HEK293 (cell line): ENCODE measurements at regions not wholly inside any gene's neighbourhood (a gene's known extent, or its start where the extent isn't known, plus 50 kb on each side); places are given as distances from the start of the nearest gene placed in this dataset.

Source experiments
- CTCF ChIA-PET: fragments of 350-600 bp; formaldehyde crosslinking; extraction: SDS; loops from one replicate; lab custom pipeline; 2021; ENCODE audit warnings: antibody characterized with exemption; lab: Yijun Ruan, JAX
- POLR2A ChIA-PET: fragments of 300-600 bp; formaldehyde crosslinking; extraction: SDS; loops from one replicate; lab custom pipeline; 2020; ENCODE audit warnings: antibody characterized with exemption, inconsistent platforms; lab: Yijun Ruan, JAX
- H3K27ac ChIP-seq: fragments of 200-500 bp; sonication (Bioruptor generic); 2 replicates; pipeline ENCODE4 v1.5.1; 2014; ENCODE audit warnings: low read depth, low read length, control low read depth, inconsistent platforms; ENCODE audit errors: extremely low read depth
- H3K36me3 ChIP-seq, 2 experiments: fragments of 200-500 bp in 1 of 2; sonication (Bioruptor generic) in 1 of 2; 1 replicate in 1 of 2; 2 replicates in 1 of 2; pipeline ENCODE4 v1.5.1; 2014 to 2017; ENCODE audit warnings: inconsistent platforms in 2 of 2, low read length in 2 of 2; ENCODE audit not compliant: control insufficient read depth in 2 of 2, insufficient read depth in 1 of 2
- H3K4me1 ChIP-seq: fragments of 200-500 bp; sonication (Bioruptor generic); 2 replicates; pipeline ENCODE4 v1.5.1; 2014; ENCODE audit warnings: mild to moderate bottlenecking, low read length, inconsistent platforms; ENCODE audit not compliant: control insufficient read depth, insufficient read depth
- H3K4me3 ChIP-seq: 2 replicates; pipeline ENCODE4 v1.5.1; 2011; ENCODE audit warnings: low read depth, mild to moderate bottlenecking, control low read depth, low read length, moderate library complexity
- H3K9me3 ChIP-seq: fragments of 200-500 bp; sonication (Bioruptor generic); 2 replicates; pipeline ENCODE4 v1.5.1; 2014; ENCODE audit warnings: low read depth, low read length, inconsistent platforms; ENCODE audit not compliant: control insufficient read depth, insufficient read depth
- BCL11A ChIP-seq: fragments of 450-650 bp; formaldehyde crosslinking; IDR thresholded peaks from 2 replicates; pipeline ENCODE4 v1.5.1; 2016; ENCODE audit warnings: low read depth, missing biosample characterization, missing genetic modification characterization
- HOXA7 ChIP-seq: sonication (generic); formaldehyde crosslinking; IDR thresholded peaks from 2 replicates; pipeline ENCODE4 v1.8.1; 2022; ENCODE audit warnings: missing genetic modification reagents, borderline replicate concordance
- PBX3 ChIP-seq: sonication (generic); formaldehyde crosslinking; IDR thresholded peaks from 2 replicates; pipeline ENCODE4 v1.8.1; 2022; ENCODE audit warnings: mild to moderate bottlenecking, moderate library complexity, missing genetic modification reagents
- REPIN1 ChIP-seq: fragments of 450-650 bp; formaldehyde crosslinking; IDR thresholded peaks from 2 replicates; pipeline ENCODE4 v1.5.1; 2017; ENCODE audit warnings: missing biosample characterization, missing genetic modification characterization, low read depth
- SP7 ChIP-seq: fragments of 450-650 bp; formaldehyde crosslinking; IDR thresholded peaks from 2 replicates; pipeline ENCODE4 v1.5.1; 2016; ENCODE audit warnings: missing biosample characterization, missing genetic modification characterization
- ZBTB11 ChIP-seq: fragments of 450-650 bp; formaldehyde crosslinking; conservative IDR thresholded peaks from 2 replicates; pipeline ENCODE4 v1.5.1; 2016; ENCODE audit warnings: low read depth, missing biosample characterization, missing genetic modification characterization
- ZBTB21 ChIP-seq: fragments of 450-650 bp; formaldehyde crosslinking; IDR thresholded peaks from 2 replicates; pipeline ENCODE4 v1.5.1; 2017; ENCODE audit warnings: missing biosample characterization, missing genetic modification characterization
- ZFP41 ChIP-seq: fragments of 450-650 bp; formaldehyde crosslinking; IDR thresholded peaks from 2 replicates; pipeline ENCODE4 v1.5.1; 2016; ENCODE audit warnings: missing biosample characterization, missing genetic modification characterization, borderline replicate concordance
- ZNF114 ChIP-seq: fragments of 450-650 bp; formaldehyde crosslinking; IDR thresholded peaks from 2 replicates; pipeline ENCODE4 v1.5.0; 2017; ENCODE audit warnings: missing biosample characterization, missing genetic modification characterization
- ZNF133 ChIP-seq: fragments of 450-650 bp; formaldehyde crosslinking; IDR thresholded peaks from 2 replicates; pipeline ENCODE4 v1.5.1; 2016; ENCODE audit warnings: missing biosample characterization, missing genetic modification characterization
- ZNF184 ChIP-seq: fragments of 450-650 bp; IDR thresholded peaks from 2 replicates; pipeline ENCODE4 v1.5.1; 2018; ENCODE audit warnings: missing biosample characterization, mild to moderate bottlenecking, missing genetic modification characterization
- ZNF19 ChIP-seq: fragments of 450-650 bp; formaldehyde crosslinking; IDR thresholded peaks from 2 replicates; pipeline ENCODE4; 2016; ENCODE audit warnings: missing biosample characterization, missing genetic modification characterization, low read depth
- ZNF248 ChIP-seq: fragments of 450-650 bp; formaldehyde crosslinking; IDR thresholded peaks from 2 replicates; pipeline ENCODE4 v1.5.1; 2017; ENCODE audit warnings: missing biosample characterization, missing genetic modification characterization
- ZNF26 ChIP-seq: fragments of 450-650 bp; formaldehyde crosslinking; IDR thresholded peaks from 2 replicates; pipeline ENCODE4 v1.5.1; 2016; ENCODE audit warnings: missing biosample characterization, missing genetic modification characterization
- ZNF266 ChIP-seq: fragments of 450-650 bp; formaldehyde crosslinking; IDR thresholded peaks from 2 replicates; pipeline ENCODE4 v1.5.1; 2016; ENCODE audit warnings: missing biosample characterization, missing genetic modification characterization, low read depth
- ZNF292 ChIP-seq: fragments of 450-650 bp; formaldehyde crosslinking; IDR thresholded peaks from 2 replicates; pipeline ENCODE4 v1.5.1; 2016; ENCODE audit warnings: low read depth, missing biosample characterization, missing genetic modification characterization, borderline replicate concordance
- ZNF302 ChIP-seq: fragments of 450-650 bp; formaldehyde crosslinking; IDR thresholded peaks from 2 replicates; pipeline ENCODE4 v1.5.1; 2016; ENCODE audit warnings: missing biosample characterization, missing genetic modification characterization, low read depth
- ZNF398 ChIP-seq: fragments of 450-650 bp; formaldehyde crosslinking; IDR thresholded peaks from 2 replicates; pipeline ENCODE4 v1.5.1; 2017; ENCODE audit warnings: missing biosample characterization, missing genetic modification characterization
- ZNF473 ChIP-seq: fragments of 450-650 bp; formaldehyde crosslinking; IDR thresholded peaks from 2 replicates; pipeline ENCODE4 v1.5.1; 2017; ENCODE audit warnings: missing biosample characterization, missing genetic modification characterization
- ZNF488 ChIP-seq: fragments of 450-650 bp; formaldehyde crosslinking; IDR thresholded peaks from 2 replicates; pipeline ENCODE4 v1.5.1; 2016; ENCODE audit warnings: missing biosample characterization, missing genetic modification characterization
- ZNF555 ChIP-seq: fragments of 450-650 bp; formaldehyde crosslinking; conservative IDR thresholded peaks from 2 replicates; pipeline ENCODE4 v1.5.1; 2017; ENCODE audit warnings: missing biosample characterization, mild to moderate bottlenecking, missing genetic modification characterization, inconsistent platforms
- ZNF658 ChIP-seq: fragments of 450-650 bp; formaldehyde crosslinking; IDR thresholded peaks from 2 replicates; pipeline ENCODE4; 2016; ENCODE audit warnings: missing biosample characterization, missing genetic modification characterization
- ZNF704 ChIP-seq: fragments of 450-650 bp; formaldehyde crosslinking; IDR thresholded peaks from 2 replicates; pipeline ENCODE4 v1.5.1; 2016; ENCODE audit warnings: missing biosample characterization, missing genetic modification characterization
- ZNF76 ChIP-seq: fragments of 450-650 bp; formaldehyde crosslinking; IDR thresholded peaks from 2 replicates; pipeline ENCODE4; 2016; ENCODE audit warnings: low read depth, missing biosample characterization, missing genetic modification characterization, borderline replicate concordance
- ZNF768 ChIP-seq: fragments of 450-650 bp; formaldehyde crosslinking; IDR thresholded peaks from 2 replicates; pipeline ENCODE4 v1.5.1; 2018; ENCODE audit warnings: missing biosample characterization, mild to moderate bottlenecking, missing genetic modification characterization
- ZNF785 ChIP-seq: fragments of 450-650 bp; formaldehyde crosslinking; IDR thresholded peaks from 2 replicates; pipeline ENCODE4 v1.5.1; 2016; ENCODE audit warnings: missing biosample characterization, missing genetic modification characterization

- ChIA-PET POLR2A (no interaction called here), CTCF (no interaction called here)
- H3K9me3 ChIP-seq = no peaks in the 10 kb centered on the region
- H3K36me3 ChIP-seq = no peaks in the 10 kb centered on the region
- H3K4me1 ChIP-seq = no peaks in the 10 kb centered on the region; the same call in 1 of the 2 replicates
- TF ChIP-seq ZNF768 = no peak
- TF ChIP-seq ZNF292 (tag by site-specific recombination) = no peak
- TF ChIP-seq ZNF114 (tag by site-specific recombination) = no peak
- no peak for TF ChIP-seq ZNF398 (tag by site-specific recombination)
- TF ChIP-seq ZNF658 (tag by site-specific recombination) = no peak
- no peak for TF ChIP-seq ZBTB21 (tag by site-specific recombination)
- TF ChIP-seq SP7 = no peak
- TF ChIP-seq REPIN1 (tag by site-specific recombination) = no peak
- TF ChIP-seq ZNF266 (tag by site-specific recombination) = no peak
- TF ChIP-seq ZNF555 (tag by site-specific recombination) = no peak
- no peak for TF ChIP-seq ZNF26
- no peak for TF ChIP-seq ZNF473
- no peak for TF ChIP-seq BCL11A
- no peak overlapping the region for H3K4me3 ChIP-seq
- no peak overlapping the region for H3K27ac ChIP-seq
Measured at GRCh38 chr3:40923143-40923542, 276.2 kb upstream of the CTNNB1 start.

GRCh38 chr3:40923651-40924050, 275.7 kb upstream of the CTNNB1 start:
- ChIA-PET POLR2A (no interaction called here), CTCF (no interaction called here)
- Histone ChIP-seq H3K9me3 (no peaks in the 10 kb centered on the region), H3K4me3 (no peak overlapping the region), H3K4me1 (no peaks in the 10 kb centered on the region; the same call in 1 of the 2 replicates), H3K27ac (no peak overlapping the region), H3K36me3 (no peaks in the 10 kb centered on the region)
- TF ChIP-seq ZNF133 (tag by site-specific recombination) (no peak), ZNF555 (tag by site-specific recombination) (no peak), ZFP41 (no peak), HOXA7 (CRISPR knock-in tag) (no peak), ZNF19 (tag by site-specific recombination) (no peak), ZNF184 (tag by site-specific recombination) (no peak), ZNF785 (tag by site-specific recombination) (no peak), ZNF704 (tag by site-specific recombination) (no peak), ZBTB11 (no peak), ZNF248 (no peak), ZNF488 (tag by site-specific recombination) (no peak), ZNF76 (tag by site-specific recombination) (no peak), ZNF302 (tag by site-specific recombination) (no peak), PBX3 (no peak)
